ENCODE measurements at regions not wholly inside any gene's neighbourhood (a gene's known extent, or its start where the extent isn't known, plus 50 kb on each side); places are given as distances from the start of the nearest gene placed in this dataset.

- no peak for TF ChIP-seq CTCF (IDR thresholded peaks at IDR 0.05)
- no peak for TF ChIP-seq POLR2A (IDR thresholded peaks at IDR 0.05)
Measured at GRCh38 chr14:101116486-101117130, 213.1 kb upstream of the RTL1 start.

All from vagina (tissue), 2 donors.